GM18517 (cell line): ENCODE measurements at regions not wholly inside any gene's neighbourhood (a gene's known extent, or its start where the extent isn't known, plus 50 kb on each side); places are given as distances from the start of the nearest gene placed in this dataset.

ENCODE experiments used
- ATAC-seq: cut with Tn5 transposase; IDR thresholded peaks from one replicate; pipeline ENCODE4 v1.9.1; 2021; ENCODE audit warnings: mild to moderate bottlenecking, moderate library complexity; ENCODE audit not compliant: unreplicated experiment

DNA sequence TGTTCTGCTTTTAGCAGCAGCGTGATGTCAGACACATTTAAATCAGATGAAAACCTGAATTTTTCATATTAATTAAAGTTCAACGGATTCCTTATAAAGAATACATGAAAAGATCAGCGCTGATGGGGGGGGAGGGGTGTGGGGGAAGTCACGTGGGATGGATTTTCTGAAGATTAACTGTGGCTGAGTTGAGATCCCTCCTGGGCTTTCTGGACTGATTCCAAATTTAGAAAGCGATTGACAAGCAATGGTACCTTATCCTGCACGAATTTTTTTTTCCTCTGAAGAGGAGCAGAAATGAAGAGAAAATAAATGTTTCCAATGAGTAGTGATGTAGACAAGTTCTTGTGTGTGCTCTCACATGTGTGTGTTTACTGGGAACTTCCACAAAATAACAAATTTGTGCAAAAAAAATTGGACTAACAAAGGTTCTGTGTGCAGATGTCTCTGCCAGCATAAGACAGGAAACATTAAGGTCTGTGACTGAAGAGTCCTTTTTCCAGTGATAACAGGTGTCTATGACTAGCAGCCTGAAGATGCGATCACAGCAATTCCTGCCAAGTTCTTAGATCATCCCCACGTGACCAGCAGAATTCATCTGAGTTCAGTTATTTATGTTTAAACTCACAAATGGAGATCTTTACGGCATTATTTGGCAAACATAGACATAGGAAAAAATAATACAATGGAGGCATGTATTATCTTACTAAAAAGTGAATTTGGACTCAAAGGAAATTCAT is 585.2 kb upstream of the CELF2 start:
- ATAC-seq = no peak

- ATAC-seq = no peak
Observed at GRCh38 chr10:10434312-10434711, 583.4 kb upstream of the CELF2 start.

DNA sequence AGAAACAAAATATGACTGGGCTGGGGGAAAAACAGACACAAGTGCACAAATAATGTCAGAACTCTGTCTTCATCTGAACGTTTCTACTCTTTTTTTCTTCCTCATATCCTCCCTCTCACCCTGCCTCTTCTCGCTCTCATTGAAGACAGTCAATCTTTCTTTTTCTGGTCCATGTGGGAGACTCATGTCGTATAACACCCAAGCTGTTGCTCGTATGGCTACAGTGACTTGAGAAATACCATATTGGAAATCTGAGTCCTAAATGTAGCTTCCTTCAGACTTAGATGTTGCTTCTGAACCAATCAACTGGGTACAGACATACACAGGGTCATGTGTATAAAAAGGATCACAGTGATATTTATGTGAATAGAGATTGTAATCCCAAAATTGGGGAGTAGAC is 579.8 kb upstream of the CELF2 start:
- ATAC-seq = no peak

GRCh38 chr10:10438335-10439100 is 579.2 kb upstream of the CELF2 start:
- no peak for ATAC-seq

GRCh38 chr10:10456856-10457255 is 560.8 kb upstream of the CELF2 start:
- no peak for ATAC-seq

DNA sequence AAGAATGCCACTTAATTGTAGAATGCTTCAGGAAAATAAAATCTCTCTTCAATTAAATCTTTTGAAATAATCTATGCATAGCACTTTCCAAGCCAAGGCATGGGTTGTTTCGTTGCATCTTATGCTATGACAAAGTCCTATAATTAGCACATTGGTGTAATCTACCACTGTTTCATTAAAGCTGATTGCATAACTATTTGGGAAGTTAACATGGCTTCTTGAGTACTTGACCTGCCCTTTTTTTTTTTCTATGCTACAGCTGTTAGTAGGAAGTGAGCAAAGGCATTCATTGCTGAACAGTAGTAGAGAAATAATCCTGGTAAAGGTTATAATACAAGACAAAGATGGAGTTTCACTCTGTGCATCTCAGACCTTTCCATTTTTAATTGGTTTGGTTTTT is 557.2 kb upstream of the CELF2 start:
- ATAC-seq = no peak

DNA sequence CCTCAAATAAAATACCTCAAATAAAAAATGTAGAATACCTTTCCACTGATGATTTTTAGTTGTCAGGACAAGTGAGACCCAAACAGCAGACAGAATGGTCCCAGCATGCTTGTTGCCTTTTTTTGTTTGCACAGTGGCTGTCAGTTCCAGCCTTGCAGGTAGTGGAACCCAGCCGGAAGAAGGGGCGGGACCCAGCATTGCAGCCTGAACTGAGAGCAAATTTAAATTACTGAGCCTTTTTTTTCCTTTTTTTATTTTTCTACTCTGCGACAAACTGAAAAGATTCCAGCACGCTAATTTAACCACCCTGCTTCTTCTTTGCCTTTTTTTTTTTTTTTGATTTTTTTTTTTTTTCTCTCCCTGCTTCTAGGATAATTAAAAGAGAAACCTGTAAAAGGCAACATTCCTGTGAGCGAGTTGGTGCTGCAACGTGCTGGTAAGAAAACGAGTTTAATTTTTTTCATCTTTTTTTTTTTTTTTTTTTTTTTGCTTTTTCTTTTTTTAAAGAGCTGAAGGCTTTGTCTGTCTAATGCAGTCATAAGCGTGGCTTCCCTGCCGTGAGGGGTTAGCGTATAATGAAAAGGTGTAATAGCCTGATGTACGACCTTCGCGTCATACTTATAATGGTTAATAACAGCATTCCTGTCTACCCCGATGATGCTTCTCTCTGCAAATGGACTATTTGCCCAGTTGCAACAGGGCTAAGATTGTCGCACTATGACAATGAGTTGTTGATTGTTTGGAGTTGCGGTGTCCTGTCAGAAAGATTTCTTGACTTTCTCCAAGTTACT is 555.3 kb upstream of the CELF2 start:
- no peak for ATAC-seq

GRCh38 chr10:10471758-10472157 is 545.9 kb upstream of the CELF2 start:
- ATAC-seq = no peak

- ATAC-seq = no peak
Observed at GRCh38 chr10:10475812-10476211, 541.9 kb upstream of the CELF2 start.

DNA sequence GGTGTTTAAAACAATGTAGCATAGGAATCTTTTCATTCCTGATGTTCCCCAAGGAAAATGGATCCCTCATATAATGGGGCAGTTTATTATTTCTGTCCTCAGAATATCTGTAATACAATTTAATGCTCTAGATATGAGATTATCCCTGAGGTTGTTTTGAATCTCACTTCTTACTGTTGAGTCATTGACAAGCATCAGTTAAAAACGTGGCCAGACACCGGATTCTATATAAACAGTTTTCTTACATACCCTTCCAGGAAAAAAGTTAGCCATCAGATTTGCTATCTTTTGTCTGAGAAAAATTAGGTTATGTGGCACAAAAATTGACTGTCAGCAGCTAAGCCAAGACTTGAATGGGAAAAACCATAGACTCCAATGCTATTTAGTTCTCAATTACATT is 539.8 kb upstream of the CELF2 start:
- no peak for ATAC-seq

GRCh38 chr10:10479465-10479864 is 538.2 kb upstream of the CELF2 start:
- ATAC-seq = no peak

GRCh38 chr10:10482613-10483012 is 535.1 kb upstream of the CELF2 start:
- ATAC-seq = no peak

DNA sequence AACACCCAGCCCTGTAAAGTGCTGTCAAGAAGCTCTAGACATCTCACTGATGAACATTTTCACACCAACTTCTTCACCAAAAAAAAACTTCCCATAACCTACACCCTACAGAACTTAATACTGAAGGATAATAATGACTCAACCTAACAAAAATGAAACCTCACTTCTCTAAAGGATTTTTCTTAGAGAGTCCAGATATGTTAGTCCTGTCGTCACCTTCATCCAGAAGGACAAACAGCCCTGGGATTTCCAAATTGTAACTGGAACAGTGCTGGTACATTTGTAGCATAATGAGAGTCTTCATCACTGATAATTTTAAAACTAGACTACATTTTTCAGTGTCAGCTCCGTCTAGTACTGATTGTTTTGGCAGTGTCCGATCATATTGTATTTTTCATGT is 528.6 kb upstream of the CELF2 start:
- ATAC-seq = no peak

DNA sequence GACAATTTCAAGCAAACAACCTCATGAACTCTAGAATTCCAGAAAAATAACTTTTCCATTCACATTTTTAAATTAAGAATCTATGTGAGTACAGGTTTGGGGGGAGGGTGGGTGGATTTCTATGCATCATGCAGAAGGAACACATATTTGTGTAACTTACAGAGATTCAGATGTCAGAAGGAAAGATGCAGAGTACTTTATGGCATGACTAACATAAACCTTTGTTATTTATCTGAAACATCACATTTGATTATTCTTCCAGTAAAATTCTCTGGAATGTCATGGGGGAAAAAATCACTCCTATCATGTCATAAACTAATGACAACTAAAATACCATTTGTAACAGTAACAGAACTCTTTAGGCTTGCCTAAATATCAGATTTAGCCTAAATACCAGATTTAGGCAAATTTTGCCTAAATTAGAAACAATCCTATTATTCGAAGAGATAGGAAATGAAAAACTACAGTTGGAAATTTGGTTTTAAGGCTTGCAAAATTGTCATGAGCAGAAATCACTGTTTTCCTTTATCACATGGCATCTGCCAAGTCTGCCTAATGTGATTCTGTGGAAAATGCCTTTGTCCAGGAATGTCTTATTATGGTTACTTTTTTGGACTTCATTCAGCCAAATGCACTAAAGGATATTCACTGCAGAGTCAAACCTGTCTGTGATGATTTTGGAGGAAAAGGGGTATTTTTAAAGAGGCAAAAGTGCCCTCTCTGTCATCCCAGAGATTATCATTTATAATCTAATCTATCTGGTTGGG is 527.7 kb upstream of the CELF2 start:
- ATAC-seq = no peak

DNA sequence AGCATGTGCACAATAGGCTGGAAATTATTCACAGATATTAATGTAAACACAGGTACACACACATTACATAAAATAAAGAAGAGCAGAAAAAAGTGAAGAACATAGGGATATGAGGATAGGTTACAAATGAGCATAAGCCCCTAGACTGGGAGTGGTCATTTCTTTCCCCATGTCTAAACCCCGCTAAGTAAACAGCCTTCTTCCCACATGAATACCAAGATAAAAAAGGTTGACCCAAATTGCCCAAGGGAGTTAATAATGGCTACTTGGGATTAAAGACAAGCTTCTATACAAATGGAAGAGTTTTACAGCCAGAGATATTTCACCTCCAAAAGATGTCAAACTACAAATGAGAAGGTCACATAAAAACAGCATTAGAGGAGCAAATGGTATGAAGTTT is 527.1 kb upstream of the CELF2 start:
- ATAC-seq = no peak

GRCh38 chr10:10492420-10492819 is 525.3 kb upstream of the CELF2 start:
- ATAC-seq = no peak

- no peak for ATAC-seq
Observed at GRCh38 chr10:10493833-10494232, 523.8 kb upstream of the CELF2 start.

GRCh38 chr10:10497245-10497644 is 520.4 kb upstream of the CELF2 start:
- no peak for ATAC-seq

GRCh38 chr10:10498781-10499180 is 518.9 kb upstream of the CELF2 start:
- ATAC-seq = no peak

DNA sequence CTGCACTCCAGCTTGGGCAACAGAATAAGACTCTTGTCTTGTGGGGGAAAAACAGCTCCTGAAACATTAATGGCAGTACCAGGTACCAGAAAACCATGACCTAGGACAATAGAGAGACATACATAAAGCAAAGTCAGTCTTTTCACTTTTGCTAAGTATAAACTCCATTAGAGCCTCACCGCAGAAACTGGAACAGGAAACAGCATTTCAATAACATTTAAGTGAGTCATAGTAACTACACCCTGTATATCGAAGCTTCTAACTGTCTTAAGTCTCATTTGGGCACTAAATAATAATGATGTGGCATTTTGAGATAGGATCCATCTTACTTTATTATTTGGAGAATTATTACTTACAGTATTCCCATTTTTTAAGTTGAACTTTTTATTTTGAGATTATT is 517.8 kb upstream of the CELF2 start:
- no peak for ATAC-seq

DNA sequence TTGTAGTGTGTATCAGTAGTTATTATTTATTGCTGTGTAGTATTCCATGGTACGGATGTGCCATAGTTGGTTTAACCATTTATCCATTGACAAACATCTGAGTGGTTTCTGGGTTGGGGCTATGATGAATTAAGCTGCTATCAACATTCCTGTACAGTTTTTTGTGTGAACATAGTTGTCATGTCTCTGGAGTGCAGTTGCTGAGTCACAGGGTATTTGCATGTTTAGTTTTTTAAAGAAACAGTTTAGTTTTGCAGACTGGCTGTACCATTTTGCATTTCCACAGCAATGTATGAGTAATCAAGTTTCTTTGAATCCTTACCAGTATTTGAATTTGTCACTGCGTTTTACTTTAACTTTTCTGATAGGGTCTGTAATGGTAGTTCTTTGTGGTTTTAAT is 516.7 kb upstream of the CELF2 start:
- ATAC-seq = no peak
